IPS-15b (cell line): ENCODE measurements at regions not wholly inside any gene's neighbourhood (a gene's known extent, or its start where the extent isn't known, plus 50 kb on each side); places are given as distances from the start of the nearest gene placed in this dataset.

ENCODE experiments used
- H3K27me3 ChIP-seq: one replicate; pipeline ENCODE4 v1.6.1; 2013; ENCODE audit warnings: low read length; ENCODE audit not compliant: control insufficient read depth, insufficient read depth
- H3K36me3 ChIP-seq: one replicate; pipeline ENCODE4 v1.6.1; 2013; ENCODE audit warnings: low read length; ENCODE audit not compliant: control insufficient read depth, insufficient read depth
- H3K4me1 ChIP-seq: one replicate; pipeline ENCODE4 v1.6.1; 2013; ENCODE audit warnings: mild to moderate bottlenecking, low read length; ENCODE audit not compliant: control insufficient read depth, insufficient read depth
- H3K4me3 ChIP-seq: one replicate; pipeline ENCODE4 v1.5.1; 2013; ENCODE audit warnings: low read depth, low read length
- H3K9ac ChIP-seq: one replicate; pipeline ENCODE4 v1.6.1; 2013; ENCODE audit warnings: low read depth, mild to moderate bottlenecking, low read length
- H3K9me3 ChIP-seq: one replicate; pipeline ENCODE4 v1.6.1; 2013; ENCODE audit warnings: mild to moderate bottlenecking, low read length; ENCODE audit not compliant: control insufficient read depth, insufficient read depth

DNA sequence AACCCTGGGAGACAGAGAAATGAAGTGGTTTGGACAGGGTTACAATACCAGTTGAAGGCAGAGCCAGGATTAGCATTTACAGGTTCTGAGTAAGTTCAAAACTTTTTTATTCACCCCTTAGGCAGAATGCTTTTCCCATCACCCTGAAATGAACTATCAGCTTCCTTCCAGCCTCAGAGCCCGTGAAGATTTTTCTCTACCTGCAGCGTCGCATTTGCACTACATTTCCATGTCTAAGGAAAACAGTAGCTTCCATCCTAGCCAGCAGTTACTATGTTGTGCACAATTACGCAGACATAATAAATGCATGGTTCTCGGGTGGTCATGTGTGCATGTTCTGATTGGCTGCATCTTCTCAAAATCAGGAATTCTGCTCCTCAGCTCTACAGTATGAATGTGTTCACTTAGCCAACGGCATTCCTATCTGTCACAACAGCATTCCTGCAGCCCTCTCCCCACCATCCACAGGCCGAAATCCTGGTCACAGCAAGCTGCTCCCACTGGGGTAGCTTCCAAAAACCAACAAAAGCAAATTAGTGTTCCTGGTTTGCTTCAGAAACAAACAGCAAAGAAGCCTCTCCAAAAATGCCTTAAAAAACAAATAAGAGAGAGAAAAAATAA is 510.8 kb upstream of the SEMA6D start:
- Histone ChIP-seq H3K4me1 (peaks cover 20% of the 10 kb centered on the region), H3K4me3 (no peak overlapping the region), H3K27me3 (no peaks in the 10 kb centered on the region), H3K36me3 (no peaks in the 10 kb centered on the region), H3K9me3 (no peaks in the 10 kb centered on the region), H3K9ac (no peak overlapping the region)

GRCh38 chr15:47209591-47209990 is 507.7 kb upstream of the SEMA6D start:
- H3K9me3 ChIP-seq: no peaks in the 10 kb centered on the region
- H3K4me3 ChIP-seq: no peak overlapping the region
- H3K27me3 ChIP-seq: no peaks in the 10 kb centered on the region
- peaks cover 9% of the 10 kb centered on the region for H3K4me1 ChIP-seq
- no peaks in the 10 kb centered on the region for H3K36me3 ChIP-seq
- no peak overlapping the region for H3K9ac ChIP-seq

DNA sequence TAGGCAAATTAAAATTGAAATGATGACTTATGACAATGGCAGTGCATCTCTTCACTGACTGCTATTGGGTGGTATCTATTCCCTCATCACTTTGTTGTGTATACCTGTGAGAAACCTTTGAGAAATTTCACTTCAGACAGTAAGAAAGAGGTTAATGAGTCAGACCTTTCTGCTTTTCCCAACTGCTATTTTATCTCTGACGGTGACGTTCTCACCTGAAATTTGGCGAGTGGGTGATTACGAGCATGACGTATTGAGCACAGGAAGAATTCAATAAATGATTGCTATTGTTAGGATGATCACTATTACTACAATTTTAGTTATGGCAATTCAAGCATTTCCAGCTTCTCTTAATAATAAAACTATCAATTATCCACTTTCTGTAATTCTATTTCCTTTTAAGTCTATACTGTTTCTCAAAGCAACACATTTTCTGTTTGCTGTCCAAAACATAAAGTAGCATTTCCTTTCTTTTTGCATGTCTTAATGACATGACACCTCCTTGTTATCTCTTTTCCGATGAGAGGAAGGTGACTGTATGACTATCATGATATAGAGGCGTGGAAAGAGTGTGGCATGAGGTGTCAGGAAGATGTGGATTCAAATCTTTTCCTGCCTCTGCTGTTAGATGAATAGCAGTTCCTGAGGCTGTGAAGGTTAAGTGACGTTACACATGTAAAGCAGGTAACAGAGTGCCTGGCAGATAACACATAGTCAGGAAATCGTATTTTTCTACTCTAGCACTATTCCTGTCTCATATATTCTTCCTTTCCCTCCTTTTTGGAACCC is 504.9 kb upstream of the SEMA6D start:
- H3K4me3 ChIP-seq: no peak overlapping the region
- no peaks in the 10 kb centered on the region for H3K9me3 ChIP-seq
- H3K9ac ChIP-seq: no peak overlapping the region
- H3K4me1 ChIP-seq: no peaks in the 10 kb centered on the region
- H3K27me3 ChIP-seq: no peaks in the 10 kb centered on the region
- no peaks in the 10 kb centered on the region for H3K36me3 ChIP-seq

- Histone ChIP-seq H3K9me3 (no peaks in the 10 kb centered on the region), H3K4me1 (no peaks in the 10 kb centered on the region), H3K36me3 (no peaks in the 10 kb centered on the region), H3K4me3 (no peak overlapping the region), H3K27me3 (no peaks in the 10 kb centered on the region), H3K9ac (no peak overlapping the region)
These were observed 503.4 kb upstream of the SEMA6D start for GRCh38 chr15:47213883-47214282.

GRCh38 chr15:47218295-47218694 is 499.0 kb upstream of the SEMA6D start:
- Histone ChIP-seq H3K4me3 (no peak overlapping the region), H3K36me3 (no peaks in the 10 kb centered on the region)

GRCh38 chr15:47244361-47244760 is 472.9 kb upstream of the SEMA6D start:
- no peak overlapping the region for H3K9ac ChIP-seq
- no peaks in the 10 kb centered on the region for H3K9me3 ChIP-seq
- no peaks in the 10 kb centered on the region for H3K27me3 ChIP-seq
- H3K4me1 ChIP-seq: peaks cover 9% of the 10 kb centered on the region
- H3K36me3 ChIP-seq: no peaks in the 10 kb centered on the region
- H3K4me3 ChIP-seq: no peak overlapping the region

More at GRCh38 chr15:47218295-47218694, 499.0 kb upstream of the SEMA6D start:
- Histone ChIP-seq H3K9me3 (no peaks in the 10 kb centered on the region), H3K27me3 (no peaks in the 10 kb centered on the region), H3K9ac (no peak overlapping the region), H3K4me1 (no peaks in the 10 kb centered on the region)

DNA sequence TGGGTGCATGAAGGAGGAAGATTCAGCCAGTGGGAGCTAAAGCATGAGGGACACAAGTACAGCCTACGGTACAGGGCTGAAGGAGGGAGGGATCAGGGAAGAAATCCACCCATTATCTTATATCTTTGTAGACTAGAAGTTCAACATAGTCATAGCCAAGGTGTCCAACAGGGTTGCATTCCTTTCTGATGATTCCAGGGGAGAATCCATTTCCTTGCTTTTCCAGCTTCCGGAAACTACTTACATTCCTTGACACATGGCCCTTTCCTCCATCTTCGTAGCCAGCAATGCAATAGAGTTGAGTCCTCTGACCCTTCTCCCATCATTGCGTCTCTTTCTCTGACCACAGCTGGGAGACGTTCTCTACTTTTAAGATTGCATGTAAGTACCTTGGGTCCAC is 471.0 kb upstream of the SEMA6D start:
- Histone ChIP-seq H3K9ac (no peak overlapping the region), H3K4me1 (peaks cover 9% of the 10 kb centered on the region), H3K27me3 (no peaks in the 10 kb centered on the region), H3K36me3 (no peaks in the 10 kb centered on the region), H3K4me3 (no peak overlapping the region), H3K9me3 (no peaks in the 10 kb centered on the region)

DNA sequence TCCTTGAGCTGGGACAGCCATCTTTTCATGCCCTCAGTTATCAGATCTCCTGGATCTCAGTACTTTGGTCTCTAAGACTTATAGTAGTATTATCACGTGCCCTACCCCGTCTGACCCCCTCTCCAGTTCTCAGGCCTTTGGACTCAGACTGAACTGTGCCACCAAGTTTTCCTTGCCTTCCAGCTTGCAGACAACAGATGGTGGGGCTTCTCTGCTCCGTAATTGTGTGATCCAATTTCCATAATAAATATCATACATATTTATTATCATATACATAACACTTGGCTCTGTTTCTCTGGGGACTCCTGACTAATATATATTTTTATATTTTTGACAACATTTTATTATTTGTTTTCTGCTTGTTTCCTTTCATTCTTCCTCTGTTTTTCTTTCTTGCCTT is 458.8 kb upstream of the SEMA6D start:
- Histone ChIP-seq H3K36me3 (no peaks in the 10 kb centered on the region), H3K27me3 (no peaks in the 10 kb centered on the region)

GRCh38 chr15:47265686-47266085 is 451.6 kb upstream of the SEMA6D start:
- Histone ChIP-seq H3K9ac (no peak overlapping the region), H3K4me1 (no peaks in the 10 kb centered on the region), H3K4me3 (no peak overlapping the region), H3K27me3 (no peaks in the 10 kb centered on the region), H3K9me3 (no peaks in the 10 kb centered on the region), H3K36me3 (no peaks in the 10 kb centered on the region)

More for the DNA sequence above, 458.8 kb upstream of the SEMA6D start:
- Histone ChIP-seq H3K4me3 (no peak overlapping the region), H3K9me3 (no peaks in the 10 kb centered on the region), H3K4me1 (no peaks in the 10 kb centered on the region), H3K9ac (no peak overlapping the region)

DNA sequence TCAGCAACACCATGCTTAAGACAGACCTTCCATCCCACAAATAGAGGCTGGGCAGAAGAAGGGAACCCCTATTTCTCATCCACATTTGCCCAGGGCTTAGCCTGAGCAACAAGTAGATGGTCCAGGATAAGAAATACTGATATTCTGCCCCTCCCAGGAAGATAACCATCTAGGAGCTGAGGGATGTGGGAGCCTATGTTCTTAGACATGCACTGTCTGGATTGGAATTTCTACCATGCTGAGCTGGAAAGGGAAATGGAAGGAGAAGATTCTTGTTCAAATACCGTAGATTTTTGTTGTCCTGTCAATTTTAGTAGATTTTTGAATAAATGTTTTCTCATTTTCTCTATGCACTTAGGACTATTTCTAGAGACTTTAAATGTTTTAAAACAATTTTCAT is 450.7 kb upstream of the SEMA6D start:
- H3K4me1 ChIP-seq: no peaks in the 10 kb centered on the region
- no peak overlapping the region for H3K4me3 ChIP-seq
- H3K27me3 ChIP-seq: no peaks in the 10 kb centered on the region
- no peaks in the 10 kb centered on the region for H3K36me3 ChIP-seq
- H3K9ac ChIP-seq: no peak overlapping the region
- no peaks in the 10 kb centered on the region for H3K9me3 ChIP-seq

- H3K4me3 ChIP-seq: no peak overlapping the region
These were observed 443.4 kb upstream of the SEMA6D start for GRCh38 chr15:47273864-47274263.

GRCh38 chr15:47283246-47283645 is 434.1 kb upstream of the SEMA6D start:
- Histone ChIP-seq H3K4me1 (no peaks in the 10 kb centered on the region), H3K36me3 (no peaks in the 10 kb centered on the region), H3K9ac (no peak overlapping the region), H3K4me3 (no peak overlapping the region), H3K27me3 (no peaks in the 10 kb centered on the region), H3K9me3 (no peaks in the 10 kb centered on the region)

More at GRCh38 chr15:47273864-47274263, 443.4 kb upstream of the SEMA6D start:
- Histone ChIP-seq H3K4me1 (peaks cover 3% of the 10 kb centered on the region), H3K36me3 (no peaks in the 10 kb centered on the region), H3K9ac (no peak overlapping the region), H3K27me3 (no peaks in the 10 kb centered on the region), H3K9me3 (no peaks in the 10 kb centered on the region)
